ENCODE measurements at regions not wholly inside any gene's neighbourhood (a gene's known extent, or its start where the extent isn't known, plus 50 kb on each side); places are given as distances from the start of the nearest gene placed in this dataset.

- H3K27me3 ChIP-seq (ENCODE audit: insufficient read depth, poor library complexity, severe bottlenecking) = no peaks in the 10 kb centered on the region
- DNase-seq (ENCODE audit: low read depth in 1 of 2, low spot score in 1 of 2) = no peak
- TF ChIP-seq POLR2AphosphoS5 (IDR thresholded peaks at IDR 0.05; ENCODE audit: low read depth) (no peak), SPI1 (IDR thresholded peaks at IDR 0.05; ENCODE audit: borderline replicate concordance, low read depth) (no peak), REST (IDR thresholded peaks at IDR 0.05; ENCODE audit: insufficient replicate concordance, low read depth) (no peak), GABPA (IDR thresholded peaks at IDR 0.05; ENCODE audit: low read depth) (no peak), CTCF (IDR thresholded peaks at IDR 0.05; ENCODE audit: insufficient read depth, low read length) (no peak)
Observed at GRCh38 chr5:21254161-21254560, 1266.2 kb upstream of the CDH18 start.

GRCh38 chr5:21244982-21245381 lies 1257.0 kb upstream of the CDH18 start:
- no peak for DNase-seq (ENCODE audit: low read depth in 1 of 2, low spot score in 1 of 2)
- Histone ChIP-seq H3K27ac (replicated peaks) (no peak overlapping the region), H3K27me3 (ENCODE audit: insufficient read depth, poor library complexity, severe bottlenecking) (no peaks in the 10 kb centered on the region), H3K4me3 (replicated peaks; ENCODE audit: insufficient read depth, low read length) (no peak overlapping the region)
- TF ChIP-seq REST (IDR thresholded peaks at IDR 0.05; ENCODE audit: insufficient replicate concordance, low read depth) (no peak), GABPA (IDR thresholded peaks at IDR 0.05; ENCODE audit: low read depth) (no peak), SPI1 (IDR thresholded peaks at IDR 0.05; ENCODE audit: borderline replicate concordance, low read depth) (no peak), POLR2AphosphoS5 (IDR thresholded peaks at IDR 0.05; ENCODE audit: low read depth) (no peak), CTCF (IDR thresholded peaks at IDR 0.05; ENCODE audit: insufficient read depth, low read length) (no peak)

More at GRCh38 chr5:21254161-21254560, 1266.2 kb upstream of the CDH18 start:
- no peak overlapping the region for H3K27ac ChIP-seq (replicated peaks)
- no peak overlapping the region for H3K4me3 ChIP-seq (replicated peaks; ENCODE audit: insufficient read depth, low read length)

GRCh38 chr5:21238786-21239185 lies 1250.8 kb upstream of the CDH18 start:
- Histone ChIP-seq H3K27me3 (ENCODE audit: insufficient read depth, poor library complexity, severe bottlenecking) (no peaks in the 10 kb centered on the region), H3K4me3 (replicated peaks; ENCODE audit: insufficient read depth, low read length) (no peak overlapping the region), H3K27ac (replicated peaks) (no peak overlapping the region)
- no peak for TF ChIP-seq REST (IDR thresholded peaks at IDR 0.05; ENCODE audit: insufficient replicate concordance, low read depth)
- TF ChIP-seq POLR2AphosphoS5 (IDR thresholded peaks at IDR 0.05; ENCODE audit: low read depth) = no peak
- TF ChIP-seq SPI1 (IDR thresholded peaks at IDR 0.05; ENCODE audit: borderline replicate concordance, low read depth) = no peak
- no peak for TF ChIP-seq CTCF (IDR thresholded peaks at IDR 0.05; ENCODE audit: insufficient read depth, low read length)
- TF ChIP-seq GABPA (IDR thresholded peaks at IDR 0.05; ENCODE audit: low read depth) = no peak
- no peak for DNase-seq (ENCODE audit: low read depth in 1 of 2, low spot score in 1 of 2)
